ENCODE measurements at regions not wholly inside any gene's neighbourhood (a gene's known extent, or its start where the extent isn't known, plus 50 kb on each side); places are given as distances from the start of the nearest gene placed in this dataset.

- no peaks in the 10 kb centered on the region for H3K9me3 ChIP-seq (ENCODE audit: control insufficient read depth, insufficient read depth, low read length)
- no peak overlapping the region for H3K4me3 ChIP-seq (ENCODE audit: low read depth, low read length)
- no peak overlapping the region for H3K9ac ChIP-seq (ENCODE audit: low read depth, low read length)
- H3K27me3 ChIP-seq (ENCODE audit: control insufficient read depth, insufficient read depth, low read length), result no peaks in the 10 kb centered on the region
- H3K27ac ChIP-seq (ENCODE audit: low read depth, low read length), result no peak overlapping the region
- no peaks in the 10 kb centered on the region for H3K36me3 ChIP-seq (ENCODE audit: control insufficient read depth, insufficient read depth, low read length)
- no peaks in the 10 kb centered on the region for H3K4me1 ChIP-seq (ENCODE audit: control insufficient read depth, insufficient read depth, low read length)
Observed at GRCh38 chr2:146108993-146109392, 1589.1 kb upstream of the ZEB2 start.

DNA sequence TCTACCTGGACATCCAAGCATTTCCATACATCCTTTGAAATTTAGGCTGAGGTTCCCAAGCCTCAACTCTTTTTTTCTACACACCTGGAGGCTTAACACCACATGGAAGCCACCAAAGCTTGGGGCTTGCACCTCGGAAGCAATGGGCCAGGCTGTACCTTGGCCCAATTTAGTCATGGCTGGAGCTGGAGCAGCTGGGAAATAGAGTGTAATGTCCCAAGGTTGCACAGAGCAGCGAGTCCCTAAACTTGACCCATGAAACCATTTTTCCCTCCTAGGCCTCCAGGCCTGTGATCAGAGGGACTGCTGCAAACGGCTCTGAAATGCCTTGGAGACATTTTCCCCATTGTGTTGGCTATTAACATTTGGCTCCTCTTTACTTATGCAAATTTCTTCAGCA, 1574.3 kb upstream of the ZEB2 start:
- peaks cover 46% of the 10 kb centered on the region for H3K9me3 ChIP-seq (ENCODE audit: control insufficient read depth, insufficient read depth, low read length)
- H3K27me3 ChIP-seq (ENCODE audit: control insufficient read depth, insufficient read depth, low read length), result no peaks in the 10 kb centered on the region
- H3K36me3 ChIP-seq (ENCODE audit: control insufficient read depth, insufficient read depth, low read length), result no peaks in the 10 kb centered on the region
- no peak overlapping the region for H3K4me3 ChIP-seq (ENCODE audit: low read depth, low read length)
- no peaks in the 10 kb centered on the region for H3K4me1 ChIP-seq (ENCODE audit: control insufficient read depth, insufficient read depth, low read length)
- H3K9ac ChIP-seq (ENCODE audit: low read depth, low read length), result no peak overlapping the region
- no peak overlapping the region for H3K27ac ChIP-seq (ENCODE audit: low read depth, low read length)

GRCh38 chr2:146081459-146081858, 1561.5 kb upstream of the ZEB2 start:
- H3K27ac ChIP-seq (ENCODE audit: low read depth, low read length), result no peak overlapping the region
- no peaks in the 10 kb centered on the region for H3K4me1 ChIP-seq (ENCODE audit: control insufficient read depth, insufficient read depth, low read length)
- H3K36me3 ChIP-seq (ENCODE audit: control insufficient read depth, insufficient read depth, low read length), result no peaks in the 10 kb centered on the region
- H3K9me3 ChIP-seq (ENCODE audit: control insufficient read depth, insufficient read depth, low read length), result no peaks in the 10 kb centered on the region
- no peak overlapping the region for H3K9ac ChIP-seq (ENCODE audit: low read depth, low read length)
- no peaks in the 10 kb centered on the region for H3K27me3 ChIP-seq (ENCODE audit: control insufficient read depth, insufficient read depth, low read length)
- H3K4me3 ChIP-seq (ENCODE audit: low read depth, low read length), result no peak overlapping the region

GRCh38 chr2:146080925-146081324, 1561.0 kb upstream of the ZEB2 start:
- Histone ChIP-seq H3K27ac (ENCODE audit: low read depth, low read length) (no peak overlapping the region), H3K36me3 (ENCODE audit: control insufficient read depth, insufficient read depth, low read length) (no peaks in the 10 kb centered on the region), H3K27me3 (ENCODE audit: control insufficient read depth, insufficient read depth, low read length) (no peaks in the 10 kb centered on the region), H3K4me3 (ENCODE audit: low read depth, low read length) (no peak overlapping the region), H3K9me3 (ENCODE audit: control insufficient read depth, insufficient read depth, low read length) (no peaks in the 10 kb centered on the region), H3K9ac (ENCODE audit: low read depth, low read length) (no peak overlapping the region), H3K4me1 (ENCODE audit: control insufficient read depth, insufficient read depth, low read length) (no peaks in the 10 kb centered on the region)

GRCh38 chr2:146079216-146079615, 1559.3 kb upstream of the ZEB2 start:
- no peak overlapping the region for H3K4me3 ChIP-seq (ENCODE audit: low read depth, low read length)
- H3K27me3 ChIP-seq (ENCODE audit: control insufficient read depth, insufficient read depth, low read length), result no peaks in the 10 kb centered on the region
- no peak overlapping the region for H3K9ac ChIP-seq (ENCODE audit: low read depth, low read length)
- no peak overlapping the region for H3K27ac ChIP-seq (ENCODE audit: low read depth, low read length)
- H3K9me3 ChIP-seq (ENCODE audit: control insufficient read depth, insufficient read depth, low read length), result no peaks in the 10 kb centered on the region
- no peaks in the 10 kb centered on the region for H3K4me1 ChIP-seq (ENCODE audit: control insufficient read depth, insufficient read depth, low read length)
- H3K36me3 ChIP-seq (ENCODE audit: control insufficient read depth, insufficient read depth, low read length), result no peaks in the 10 kb centered on the region

DNA sequence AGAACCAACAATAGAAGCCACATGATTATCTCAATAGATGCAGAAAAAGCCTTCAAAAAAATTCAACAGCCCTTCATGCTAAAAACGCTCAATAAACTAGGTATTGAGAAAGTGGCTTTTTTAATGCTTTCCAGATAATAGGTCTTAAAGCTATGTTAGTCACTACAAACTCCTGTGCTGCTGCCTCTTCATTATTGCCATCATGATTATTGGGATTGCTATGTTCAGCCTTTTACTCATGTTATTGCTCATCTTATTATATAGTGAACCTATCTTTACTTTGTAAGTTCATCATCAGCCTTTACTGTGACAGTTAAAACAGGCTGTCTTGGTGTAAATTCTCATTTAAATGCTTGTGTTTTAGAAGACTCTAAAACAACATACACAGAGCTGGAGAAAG, 1557.2 kb upstream of the ZEB2 start:
- no peak overlapping the region for H3K4me3 ChIP-seq (ENCODE audit: low read depth, low read length)
- no peaks in the 10 kb centered on the region for H3K36me3 ChIP-seq (ENCODE audit: control insufficient read depth, insufficient read depth, low read length)
- H3K9me3 ChIP-seq (ENCODE audit: control insufficient read depth, insufficient read depth, low read length), result no peaks in the 10 kb centered on the region
- no peaks in the 10 kb centered on the region for H3K4me1 ChIP-seq (ENCODE audit: control insufficient read depth, insufficient read depth, low read length)
- no peak overlapping the region for H3K9ac ChIP-seq (ENCODE audit: low read depth, low read length)
- no peak overlapping the region for H3K27ac ChIP-seq (ENCODE audit: low read depth, low read length)
- no peaks in the 10 kb centered on the region for H3K27me3 ChIP-seq (ENCODE audit: control insufficient read depth, insufficient read depth, low read length)

DNA sequence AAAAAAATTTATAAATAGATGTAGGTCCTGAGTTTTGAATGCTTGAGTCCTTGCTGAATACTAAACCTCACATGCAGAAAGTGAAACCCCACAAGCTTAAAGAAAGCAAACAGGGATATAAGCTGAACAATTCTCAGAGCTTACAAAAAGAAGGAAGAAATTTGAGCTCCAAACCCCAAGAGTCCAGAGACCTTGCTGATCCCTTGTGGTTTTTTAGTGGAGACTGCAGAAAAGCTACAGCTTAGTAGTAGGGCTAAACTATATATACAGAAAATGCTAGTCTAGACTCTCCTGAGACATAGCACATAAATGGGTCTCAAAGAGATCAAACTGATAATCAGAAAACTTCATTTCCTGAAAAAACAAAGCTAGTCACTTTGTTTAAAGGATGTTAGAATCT, 1548.1 kb upstream of the ZEB2 start:
- H3K27ac ChIP-seq (ENCODE audit: low read depth, low read length), result no peak overlapping the region
- H3K4me1 ChIP-seq (ENCODE audit: control insufficient read depth, insufficient read depth, low read length), result no peaks in the 10 kb centered on the region
- peaks cover 5% of the 10 kb centered on the region for H3K9me3 ChIP-seq (ENCODE audit: control insufficient read depth, insufficient read depth, low read length)
- H3K36me3 ChIP-seq (ENCODE audit: control insufficient read depth, insufficient read depth, low read length), result no peaks in the 10 kb centered on the region
- H3K9ac ChIP-seq (ENCODE audit: low read depth, low read length), result no peak overlapping the region
- H3K27me3 ChIP-seq (ENCODE audit: control insufficient read depth, insufficient read depth, low read length), result no peaks in the 10 kb centered on the region
- no peak overlapping the region for H3K4me3 ChIP-seq (ENCODE audit: low read depth, low read length)

DNA sequence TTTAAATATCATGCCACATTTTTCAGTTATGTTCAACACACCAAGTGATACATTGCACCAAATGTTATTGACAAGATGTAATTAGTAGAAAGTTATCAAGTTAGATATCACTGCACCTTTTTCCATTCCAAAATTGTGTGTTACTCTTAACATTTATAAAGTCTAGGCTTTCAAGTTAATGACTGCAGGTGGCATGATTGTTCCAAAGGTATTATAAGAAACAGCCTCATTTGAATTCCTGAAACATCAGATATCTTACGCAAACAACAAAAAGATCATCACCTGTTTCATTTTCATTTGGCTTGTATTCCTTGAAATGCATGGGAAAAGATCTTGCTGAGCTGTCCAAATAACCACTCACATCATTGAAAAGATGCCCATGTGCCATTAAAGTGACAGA, 1528.2 kb upstream of the ZEB2 start:
- Histone ChIP-seq H3K36me3 (ENCODE audit: control insufficient read depth, insufficient read depth, low read length) (no peaks in the 10 kb centered on the region), H3K27me3 (ENCODE audit: control insufficient read depth, insufficient read depth, low read length) (no peaks in the 10 kb centered on the region), H3K27ac (ENCODE audit: low read depth, low read length) (no peak overlapping the region), H3K4me1 (ENCODE audit: control insufficient read depth, insufficient read depth, low read length) (no peaks in the 10 kb centered on the region), H3K4me3 (ENCODE audit: low read depth, low read length) (no peak overlapping the region), H3K9me3 (ENCODE audit: control insufficient read depth, insufficient read depth, low read length) (no peaks in the 10 kb centered on the region), H3K9ac (ENCODE audit: low read depth, low read length) (no peak overlapping the region)

GRCh38 chr2:146041274-146041910, 1521.5 kb upstream of the ZEB2 start:
- H3K9ac ChIP-seq (ENCODE audit: low read depth, low read length), result no peak overlapping the region
- no peaks in the 10 kb centered on the region for H3K9me3 ChIP-seq (ENCODE audit: control insufficient read depth, insufficient read depth, low read length)
- no peak overlapping the region for H3K27ac ChIP-seq (ENCODE audit: low read depth, low read length)
- H3K36me3 ChIP-seq (ENCODE audit: control insufficient read depth, insufficient read depth, low read length), result no peaks in the 10 kb centered on the region
- no peak overlapping the region for H3K4me3 ChIP-seq (ENCODE audit: low read depth, low read length)
- H3K4me1 ChIP-seq (ENCODE audit: control insufficient read depth, insufficient read depth, low read length), result peaks cover 24% of the 10 kb centered on the region
- no peaks in the 10 kb centered on the region for H3K27me3 ChIP-seq (ENCODE audit: control insufficient read depth, insufficient read depth, low read length)

- Histone ChIP-seq H3K4me1 (ENCODE audit: control insufficient read depth, insufficient read depth, low read length) (peaks cover 24% of the 10 kb centered on the region), H3K9me3 (ENCODE audit: control insufficient read depth, insufficient read depth, low read length) (no peaks in the 10 kb centered on the region), H3K27ac (ENCODE audit: low read depth, low read length) (no peak overlapping the region), H3K27me3 (ENCODE audit: control insufficient read depth, insufficient read depth, low read length) (no peaks in the 10 kb centered on the region), H3K36me3 (ENCODE audit: control insufficient read depth, insufficient read depth, low read length) (no peaks in the 10 kb centered on the region), H3K4me3 (ENCODE audit: low read depth, low read length) (no peak overlapping the region), H3K9ac (ENCODE audit: low read depth, low read length) (no peak overlapping the region)
Observed at GRCh38 chr2:146040051-146040450, 1520.1 kb upstream of the ZEB2 start.

DNA sequence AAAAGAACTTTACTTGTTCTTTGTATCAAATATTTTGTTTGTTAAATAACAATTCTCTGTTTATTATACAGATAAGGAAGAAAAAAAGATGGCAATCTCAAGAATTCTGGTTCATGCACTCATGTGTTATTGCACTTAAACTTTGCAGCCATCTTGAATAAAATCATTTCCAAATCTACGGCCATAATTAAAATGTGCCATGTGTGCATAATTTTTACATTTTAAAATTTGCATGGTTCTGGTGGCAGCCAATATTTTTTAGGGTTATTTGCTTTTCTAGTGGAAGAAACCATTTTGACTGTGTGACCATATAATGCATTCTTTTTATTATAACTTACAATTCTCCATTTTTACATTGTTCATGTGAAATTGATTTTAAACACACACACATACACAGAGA, 1518.1 kb upstream of the ZEB2 start:
- no peak overlapping the region for H3K9ac ChIP-seq (ENCODE audit: low read depth, low read length)
- H3K4me1 ChIP-seq (ENCODE audit: control insufficient read depth, insufficient read depth, low read length), result peaks cover 24% of the 10 kb centered on the region
- no peaks in the 10 kb centered on the region for H3K36me3 ChIP-seq (ENCODE audit: control insufficient read depth, insufficient read depth, low read length)
- no peak overlapping the region for H3K4me3 ChIP-seq (ENCODE audit: low read depth, low read length)
- H3K27me3 ChIP-seq (ENCODE audit: control insufficient read depth, insufficient read depth, low read length), result no peaks in the 10 kb centered on the region
- no peaks in the 10 kb centered on the region for H3K9me3 ChIP-seq (ENCODE audit: control insufficient read depth, insufficient read depth, low read length)
- H3K27ac ChIP-seq (ENCODE audit: low read depth, low read length), result no peak overlapping the region

Data from HUES48 (cell line).